SK-N-SH (cell line): ENCODE measurements at regions not wholly inside any gene's neighbourhood (a gene's known extent, or its start where the extent isn't known, plus 50 kb on each side); places are given as distances from the start of the nearest gene placed in this dataset.

Experiments used
- CTCF ChIA-PET: fragments of 300-600, 350-600 bp; formaldehyde crosslinking; extraction: SDS; loops from one replicate; lab custom pipeline; 2021; lab: Yijun Ruan, JAX
- POLR2A ChIA-PET: fragments of 350-600 bp; sonication (Branson Sonifier 250); formaldehyde crosslinking; extraction: SDS; loops from one replicate; lab custom pipeline; 2020; ENCODE audit warnings: antibody characterized with exemption, inconsistent platforms; lab: Yijun Ruan, JAX
- DNase-seq: peaks from one replicate; pipeline ENCODE4 v3.0.0; 2012
- H2AFZ ChIP-seq: fragments of 200-600 bp; sonication (generic); 2 replicates; pipeline ENCODE4 v1.8.1; 2016; ENCODE audit warnings: antibody characterized with exemption, mild to moderate bottlenecking, low read depth
- H3F3A ChIP-seq: fragments of 200-600 bp; sonication (generic); replicated peaks from 2 replicates; pipeline ENCODE3; 2016; ENCODE audit warnings: antibody characterized with exemption, mild to moderate bottlenecking; ENCODE audit not compliant: insufficient read depth
- H3K27ac ChIP-seq, 2 experiments: fragments of 200-500 bp in 1 of 2; fragments of 200-600 bp in 1 of 2; sonication (Bioruptor generic) in 1 of 2; sonication (generic), shearing (Covaris generic) in 1 of 2; 2 replicates each; pipeline versions ENCODE4 v1.5.1 to v1.6.1; 2014 to 2016; ENCODE audit warnings: low read depth in 2 of 2, inconsistent platforms in 1 of 2, low read length in 1 of 2, mild to moderate bottlenecking in 1 of 2, mixed read lengths in 1 of 2
- H3K27me3 ChIP-seq: fragments of 200-600 bp; sonication (generic), shearing (Covaris generic); 2 replicates; pipeline ENCODE4 v1.6.1; 2016; ENCODE audit warnings: mixed run types; ENCODE audit not compliant: insufficient read depth
- H3K36me3 ChIP-seq, 2 experiments: fragments of 200-500 bp in 1 of 2; fragments of 200-600 bp in 1 of 2; sonication (Bioruptor generic) in 1 of 2; sonication (generic) in 1 of 2; replicated peaks in 1 of 2; 2 replicates each; pipeline versions ENCODE3 to v1.5.1; 2014 to 2016; ENCODE audit warnings: low read length in 1 of 2, mild to moderate bottlenecking in 1 of 2; ENCODE audit not compliant: insufficient read depth in 2 of 2, control insufficient read depth in 1 of 2
- H3K4me1 ChIP-seq, 2 experiments: fragments of 200-500 bp in 1 of 2; fragments of 200-600 bp in 1 of 2; sonication (Bioruptor generic) in 1 of 2; sonication (generic), shearing (Covaris generic) in 1 of 2; 2 replicates each; pipeline versions ENCODE4 v1.5.1 to v1.6.1; 2014 to 2016; ENCODE audit warnings: low read depth in 1 of 2, low read length in 1 of 2, mixed run types in 1 of 2; ENCODE audit not compliant: insufficient read depth in 2 of 2, control insufficient read depth in 1 of 2
- H3K4me2 ChIP-seq: fragments of 200-600 bp; sonication (generic), shearing (Covaris generic); 2 replicates; pipeline ENCODE4 v1.6.1; 2017; ENCODE audit warnings: mixed run types
- H3K4me3 ChIP-seq, 2 experiments: fragments of 200-500 bp in 1 of 2; fragments of 200-600 bp in 1 of 2; sonication (Bioruptor generic) in 1 of 2; sonication (generic), shearing (Covaris generic) in 1 of 2; 2 replicates each; pipeline versions ENCODE4 v1.5.1 to v1.8.1; 2014 to 2016; ENCODE audit warnings: low read depth in 2 of 2, inconsistent platforms in 1 of 2, low read length in 1 of 2, mild to moderate bottlenecking in 1 of 2, mixed read lengths in 1 of 2, moderate library complexity in 1 of 2
- H3K79me2 ChIP-seq: fragments of 200-600 bp; sonication (generic); 2 replicates; pipeline ENCODE4 v1.8.1; 2017; ENCODE audit warnings: mild to moderate bottlenecking; ENCODE audit not compliant: insufficient read depth
- H3K9ac ChIP-seq: fragments of 200-600 bp; sonication (generic); 2 replicates; pipeline ENCODE4 v1.6.1; 2017; ENCODE audit warnings: mixed run types
- H3K9me2 ChIP-seq: fragments of 200-600 bp; sonication (generic); 2 replicates; pipeline ENCODE4 v1.6.1; 2017; ENCODE audit warnings: mixed run types
- H3K9me3 ChIP-seq: fragments of 200-600 bp; sonication (generic); 2 replicates; pipeline ENCODE4 v1.6.1; 2017; ENCODE audit warnings: mixed run types, mild to moderate bottlenecking, moderate library complexity
- H4K20me1 ChIP-seq: fragments of 200-600 bp; sonication (generic); 2 replicates; pipeline ENCODE4 v1.6.1; 2017; ENCODE audit warnings: mild to moderate bottlenecking, mixed run types; ENCODE audit not compliant: insufficient read depth
- ELF1 ChIP-seq: IDR thresholded peaks from 2 replicates; pipeline ENCODE4 v1.4.0; 2012
- EP300 ChIP-seq, 2 experiments: IDR thresholded peaks; 2 replicates each; pipeline versions ENCODE4 v1.4.0 to v1.6.1; 2012; ENCODE audit warnings: borderline replicate concordance in 1 of 2, low read depth in 1 of 2, low read length in 1 of 2
- EZH2phosphoT487 ChIP-seq: fragments of 200-600 bp; sonication (generic); IDR thresholded peaks from 2 replicates; pipeline ENCODE4 v1.6.1; 2017; ENCODE audit warnings: low read depth, mixed run types, mild to moderate bottlenecking, antibody characterized with exemption, moderate library complexity, borderline replicate concordance
- FOSL2 ChIP-seq: IDR thresholded peaks from 2 replicates; pipeline ENCODE4 v1.4.0; 2012; ENCODE audit warnings: low read depth, mild to moderate bottlenecking, moderate library complexity, borderline replicate concordance
- FOXJ3 ChIP-seq: sonication (generic); formaldehyde crosslinking; IDR thresholded peaks from 2 replicates; pipeline ENCODE4 v1.5.1; 2020; ENCODE audit warnings: mild to moderate bottlenecking, missing genetic modification reagents
- FOXM1 ChIP-seq: IDR thresholded peaks from 2 replicates; pipeline ENCODE4 v1.4.0; 2012; ENCODE audit warnings: low read depth, mild to moderate bottlenecking
- GABPA ChIP-seq: IDR thresholded peaks from 2 replicates; pipeline ENCODE4 v1.4.0; 2012; ENCODE audit warnings: low read depth, mild to moderate bottlenecking
- IRF3 ChIP-seq: fragments of 150-350 bp; IDR thresholded peaks from 2 replicates; pipeline ENCODE4 v1.6.1; 2016; ENCODE audit warnings: mild to moderate bottlenecking, low read depth, low read length
- MAX ChIP-seq: IDR thresholded peaks from 2 replicates; pipeline ENCODE4 v1.4.0; 2012; ENCODE audit warnings: low read depth
- MEF2A ChIP-seq: IDR thresholded peaks from 2 replicates; pipeline ENCODE4 v1.4.0; 2012; ENCODE audit warnings: low read depth, borderline replicate concordance
- MXI1 ChIP-seq: IDR thresholded peaks from 2 replicates; pipeline ENCODE4 v1.6.1; 2012; ENCODE audit warnings: mild to moderate bottlenecking, low read depth, low read length, improper control_type of control experiment
- NFIC ChIP-seq: IDR thresholded peaks from 2 replicates; pipeline ENCODE4 v1.4.0; 2012; ENCODE audit warnings: borderline replicate concordance
- NRF1 ChIP-seq: IDR thresholded peaks from 2 replicates; pipeline ENCODE4 v1.6.1; 2012; ENCODE audit warnings: low read depth, mild to moderate bottlenecking, low read length
- PBX3 ChIP-seq: IDR thresholded peaks from 2 replicates; pipeline ENCODE4; 2012
- POLR2AphosphoS5 ChIP-seq: IDR thresholded peaks from 2 replicates; pipeline ENCODE4 v1.6.1; 2012; ENCODE audit warnings: low read depth, low read length
- RAD21 ChIP-seq: IDR thresholded peaks from 2 replicates; pipeline ENCODE4 v1.6.1; 2012; ENCODE audit warnings: mild to moderate bottlenecking, low read length
- RFX5 ChIP-seq: IDR thresholded peaks from 2 replicates; pipeline ENCODE4 v1.6.1; 2012; ENCODE audit warnings: mild to moderate bottlenecking, improper control_type of control experiment, low read length
- SIN3A ChIP-seq: IDR thresholded peaks from 2 replicates; pipeline ENCODE4 v1.6.1; 2012; ENCODE audit warnings: low read depth, mild to moderate bottlenecking, low read length, moderate library complexity, borderline replicate concordance
- SMC3 ChIP-seq: IDR thresholded peaks from 2 replicates; pipeline ENCODE4 v1.6.1; 2012; ENCODE audit warnings: low read depth, low read length, improper control_type of control experiment
- TAF1 ChIP-seq: IDR thresholded peaks from 2 replicates; pipeline ENCODE4 v1.6.1; 2012; ENCODE audit warnings: low read depth, mild to moderate bottlenecking, low read length, moderate library complexity, borderline replicate concordance
- TCF12 ChIP-seq: IDR thresholded peaks from 2 replicates; pipeline ENCODE4 v1.4.0; 2012
- TEAD4 ChIP-seq: IDR thresholded peaks from 2 replicates; pipeline ENCODE4 v1.4.0; 2012; ENCODE audit warnings: mild to moderate bottlenecking, borderline replicate concordance; ENCODE audit not compliant: insufficient read depth
- USF1 ChIP-seq: IDR thresholded peaks from 2 replicates; pipeline ENCODE4 v1.4.0; 2012; ENCODE audit warnings: low read depth, borderline replicate concordance
- USF2 ChIP-seq: fragments of 150-350 bp; IDR thresholded peaks from 2 replicates; pipeline ENCODE4 v1.6.1; 2017; ENCODE audit warnings: antibody characterized with exemption, low read length, low read depth, borderline replicate concordance
- YY1 ChIP-seq: IDR thresholded peaks from 2 replicates; pipeline ENCODE4 v1.4.0; 2012; ENCODE audit warnings: low read depth, mild to moderate bottlenecking
- ZBTB33 ChIP-seq: IDR thresholded peaks from 2 replicates; pipeline ENCODE4 v1.4.0; 2012; ENCODE audit warnings: low read depth, borderline replicate concordance
- WGBS: methylation state at CpG from one replicate; pipeline ENCODE4 v1.1.6; 2017; ENCODE audit warnings: low lambda C conversion rate; 5-methylcytosine and 5-hydroxymethylcytosine counted together

GRCh38 chr12:3407723-3408122 lies 83.3 kb upstream of the PRMT8 start:
- TF ChIP-seq PBX3 = no peak
- no peak for TF ChIP-seq FOXJ3 (CRISPR knock-in tag)
- no peak for TF ChIP-seq EP300 (IDR thresholded peaks at IDR 0.05; ENCODE audit: borderline replicate concordance in 1 of 2, low read depth in 1 of 2, low read length in 1 of 2)
- TF ChIP-seq RFX5 = no peak
- no peak for TF ChIP-seq FOSL2
- TF ChIP-seq EZH2phosphoT487 = no peak
- TF ChIP-seq TEAD4 = no peak
- TF ChIP-seq ELF1 = no peak
- TF ChIP-seq SMC3 = no peak
- no peak for TF ChIP-seq MAX
- no peak for TF ChIP-seq SIN3A
- TF ChIP-seq GABPA = no peak
- TF ChIP-seq TCF12 = no peak
- TF ChIP-seq TAF1 = no peak
- no peak for TF ChIP-seq ZBTB33
- TF ChIP-seq MXI1 = no peak
- TF ChIP-seq FOXM1 = no peak
- H3K9ac ChIP-seq = no peak overlapping the region
- no peaks in the 10 kb centered on the region for H3K9me2 ChIP-seq
- no peak overlapping the region for H3K4me2 ChIP-seq
- no peak for DNase-seq
- no peaks in the 10 kb centered on the region for H3K9me3 ChIP-seq
- WGBS = 6% methylated on average over 1 of the region's 1 CpG
- no peak overlapping the region for H3K27ac ChIP-seq
- H3F3A ChIP-seq = no peaks in the 10 kb centered on the region
- CTCF ChIA-PET = no interaction called here
- no peak overlapping the region for H2AFZ ChIP-seq
- H3K4me3 ChIP-seq = no peak overlapping the region
- POLR2A ChIA-PET = no interaction called here
- H4K20me1 ChIP-seq = no peaks in the 10 kb centered on the region
- no peaks in the 10 kb centered on the region for H3K36me3 ChIP-seq
- H3K27me3 ChIP-seq = no peaks in the 10 kb centered on the region
- no peaks in the 10 kb centered on the region for H3K4me1 ChIP-seq
- no peaks in the 10 kb centered on the region for H3K79me2 ChIP-seq

- H3F3A ChIP-seq = no peaks in the 10 kb centered on the region
- H3K4me2 ChIP-seq = no peak overlapping the region
- no peak for DNase-seq
- ChIA-PET CTCF (interaction anchor here (0.9 to 1.4 kb wide), 3 partner anchors 10 to 19 kb away, joined by 3 read pairs; no protein-coding TSS in a partner anchor), POLR2A (no interaction called here)
- no peak overlapping the region for H3K9ac ChIP-seq
- H2AFZ ChIP-seq = no peak overlapping the region
- H3K27me3 ChIP-seq = no peaks in the 10 kb centered on the region
- H4K20me1 ChIP-seq = no peaks in the 10 kb centered on the region
- no peaks in the 10 kb centered on the region for H3K4me1 ChIP-seq
- 22% methylated on average over 2 of the region's 2 CpGs for WGBS
- no peaks in the 10 kb centered on the region for H3K9me2 ChIP-seq
- H3K36me3 ChIP-seq = no peaks in the 10 kb centered on the region
- H3K4me3 ChIP-seq = no peak overlapping the region
- H3K9me3 ChIP-seq = no peaks in the 10 kb centered on the region
- H3K27ac ChIP-seq = no peak overlapping the region
- no peaks in the 10 kb centered on the region for H3K79me2 ChIP-seq
- no peak for TF ChIP-seq POLR2AphosphoS5
- TF ChIP-seq NFIC = no peak
- no peak for TF ChIP-seq EP300 (IDR thresholded peaks at IDR 0.05; ENCODE audit: borderline replicate concordance in 1 of 2, low read depth in 1 of 2, low read length in 1 of 2)
- TF ChIP-seq YY1 = no peak
- TF ChIP-seq IRF3 = no peak
- TF ChIP-seq NRF1 = no peak
- TF ChIP-seq RAD21 = no peak
- TF ChIP-seq USF1 = no peak
- no peak for TF ChIP-seq FOXJ3 (CRISPR knock-in tag)
- TF ChIP-seq ELF1 = no peak
- TF ChIP-seq USF2 = no peak
- TF ChIP-seq MEF2A = no peak
These were observed 81.3 kb upstream of the PRMT8 start for GRCh38 chr12:3409662-3410061.
